Urothelium cell line (cell line): ENCODE measurements at regions not wholly inside any gene's neighbourhood (a gene's known extent, or its start where the extent isn't known, plus 50 kb on each side); places are given as distances from the start of the nearest gene placed in this dataset.
"Not testable (repeated sequence)": the region's sequence is repeated elsewhere in the genome, so short reads cannot be mapped to it uniquely, and the experiment has no call there.

Experiments used
- DNase-seq: peaks from one replicate; pipeline ENCODE4 v3.0.0; 2011; ENCODE audit warnings: low spot score, mixed read lengths
- FAIRE-seq: peaks from 2 replicates; lab custom pipeline; 2011; peaks lifted over from hg19 to GRCh38; lab: Jason Lieb, UNC

GRCh38 chr12:68984796-68985573, 52.0 kb upstream of the CPM start:
- DNase-seq (no peak), FAIRE-seq (no peak)

GRCh38 chr12:68997526-68997925, 64.6 kb upstream of the CPM start:
- not testable (repeated sequence) for FAIRE-seq

GRCh38 chr12:68998041-68998440, 65.1 kb upstream of the CPM start:
- FAIRE-seq (no peak), DNase-seq (no peak)

More at GRCh38 chr12:68997526-68997925, 64.6 kb upstream of the CPM start:
- DNase-seq = not testable (repeated sequence)

- DNase-seq = no peak
- FAIRE-seq = no peak
Observed at GRCh38 chr12:69000074-69000473, 67.1 kb upstream of the CPM start.

GRCh38 chr12:69000540-69001243, 67.7 kb upstream of the CPM start:
- FAIRE-seq (no peak), DNase-seq (no peak)

- no peak for FAIRE-seq
- DNase-seq = no peak
Observed at GRCh38 chr12:69001251-69001650, 68.3 kb upstream of the CPM start.

GRCh38 chr12:69002969-69003368, 70.0 kb upstream of the CPM start:
- DNase-seq = no peak
- FAIRE-seq = no peak

- FAIRE-seq (no peak), DNase-seq (no peak)
Observed at GRCh38 chr12:69003991-69004390, 71.0 kb upstream of the CPM start.

- peak; percentile 12 for DNase-seq
- FAIRE-seq = no peak
Observed at GRCh38 chr12:69007101-69007854, 74.3 kb upstream of the CPM start.

GRCh38 chr12:69007855-69008351, 74.9 kb upstream of the CPM start:
- DNase-seq = no peak
- FAIRE-seq = no peak

- FAIRE-seq = no peak
- no peak for DNase-seq
Observed at GRCh38 chr12:69008520-69008919, 75.5 kb upstream of the CPM start.

- no peak for DNase-seq
- FAIRE-seq = no peak
Observed at GRCh38 chr12:69014047-69014446, 81.1 kb upstream of the CPM start.

GRCh38 chr12:69015017-69015416, 82.0 kb upstream of the CPM start:
- no peak for FAIRE-seq
- no peak for DNase-seq

- FAIRE-seq (no peak), DNase-seq (no peak)
Observed at GRCh38 chr12:69015831-69016230, 82.9 kb upstream of the CPM start.

- DNase-seq = no peak
- FAIRE-seq = no peak
Observed at GRCh38 chr12:69019082-69019481, 86.1 kb upstream of the CPM start.

- DNase-seq = no peak
- no peak for FAIRE-seq
Observed at GRCh38 chr12:69019910-69020309, 86.9 kb upstream of the CPM start.

GRCh38 chr12:69022674-69023073, 89.7 kb upstream of the CPM start:
- FAIRE-seq (no peak), DNase-seq (no peak)

GRCh38 chr12:69023840-69024239, 90.9 kb upstream of the CPM start:
- FAIRE-seq (no peak), DNase-seq (no peak)

- DNase-seq = peak; percentile 10
- FAIRE-seq = no peak
Observed at GRCh38 chr12:69024413-69024812, 91.4 kb upstream of the CPM start.

GRCh38 chr12:69024907-69025306, 91.9 kb upstream of the CPM start:
- no peak for DNase-seq

GRCh38 chr12:69026336-69026735, 93.4 kb upstream of the CPM start:
- DNase-seq = no peak
- FAIRE-seq = no peak

More at GRCh38 chr12:69024907-69025306, 91.9 kb upstream of the CPM start:
- FAIRE-seq = no peak
